NB4 (cell line): ENCODE measurements at regions not wholly inside any gene's neighbourhood (a gene's known extent, or its start where the extent isn't known, plus 50 kb on each side); places are given as distances from the start of the nearest gene placed in this dataset.
"Not testable (repeated sequence)": the region's sequence is repeated elsewhere in the genome, so short reads cannot be mapped to it uniquely, and the experiment has no call there.

ENCODE experiments used
- CTCF ChIP-seq: IDR thresholded peaks from one replicate; pipeline ENCODE4 v1.5.1; 2012; ENCODE audit warnings: low read depth, low read length
- MAX ChIP-seq: IDR thresholded peaks from 2 replicates; pipeline ENCODE4 v1.6.1; 2011; ENCODE audit warnings: low read depth, low read length
- MYC ChIP-seq: IDR thresholded peaks from 2 replicates; pipeline ENCODE4 v1.6.1; 2011; ENCODE audit warnings: low read depth, low read length
- POLR2A ChIP-seq: IDR thresholded peaks from 2 replicates; pipeline ENCODE4 v1.6.1; 2011; ENCODE audit warnings: mild to moderate bottlenecking; ENCODE audit not compliant: insufficient read length; ENCODE audit errors: extremely low read depth

- peak; percentile 15 for TF ChIP-seq CTCF
- TF ChIP-seq POLR2A, MYC, MAX: not testable (repeated sequence)
Observed at GRCh38 chr1:120544434-120544833, 129.6 kb downstream of the NBPF8 start.
